Glutamatergic neuron (in vitro differentiated cells): ENCODE measurements at regions not wholly inside any gene's neighbourhood (a gene's known extent, or its start where the extent isn't known, plus 50 kb on each side); places are given as distances from the start of the nearest gene placed in this dataset.

Experiments used
- DNase-seq: peaks from one replicate; pipeline ENCODE4 v3.0.0; 2022
- H3K27ac Mint-ChIP-seq: one replicate; pipeline ENCODE4 v1.8.0; 2020; ENCODE audit warnings: mild to moderate bottlenecking, mixed read lengths, inconsistent platforms; ENCODE audit not compliant: unreplicated experiment
- H3K27me3 Mint-ChIP-seq: one replicate; pipeline ENCODE4 v1.8.0; 2020; ENCODE audit warnings: mild to moderate bottlenecking, moderate library complexity, mixed read lengths, inconsistent platforms; ENCODE audit not compliant: unreplicated experiment
- H3K36me3 Mint-ChIP-seq: one replicate; pipeline ENCODE4 v1.8.0; 2020; ENCODE audit warnings: mild to moderate bottlenecking, mixed read lengths, inconsistent platforms; ENCODE audit not compliant: unreplicated experiment
- H3K4me1 Mint-ChIP-seq: one replicate; pipeline ENCODE4 v1.8.0; 2020; ENCODE audit warnings: mild to moderate bottlenecking, low read depth, mixed read lengths, inconsistent platforms; ENCODE audit not compliant: unreplicated experiment
- H3K4me3 Mint-ChIP-seq: one replicate; pipeline ENCODE4 v1.8.0; 2020; ENCODE audit warnings: mild to moderate bottlenecking, mixed read lengths, inconsistent platforms; ENCODE audit not compliant: unreplicated experiment
- H3K9me3 Mint-ChIP-seq: one replicate; pipeline ENCODE4 v1.8.0; 2020; ENCODE audit warnings: mild to moderate bottlenecking, moderate library complexity, mixed read lengths, inconsistent platforms; ENCODE audit not compliant: unreplicated experiment
- CTCF ChIP-seq: fragments of 200-600 bp; sonication (generic); IDR thresholded peaks from one replicate; pipeline ENCODE4 v1.5.0; 2021; ENCODE audit not compliant: partially characterized antibody, unreplicated experiment

GRCh38 chr9:82147798-82148425, 159.3 kb downstream of the SPATA31D1 start:
- peaks cover 35% of the 10 kb centered on the region for H3K4me1 Mint-ChIP-seq
- peaks cover 2% of the 10 kb centered on the region for H3K27me3 Mint-ChIP-seq
- no peak for DNase-seq
- H3K27ac Mint-ChIP-seq: no peak overlapping the region
- no peaks in the 10 kb centered on the region for H3K9me3 Mint-ChIP-seq
- H3K4me3 Mint-ChIP-seq: peak overlapping the region; percentile 39
- no peaks in the 10 kb centered on the region for H3K36me3 Mint-ChIP-seq
- TF ChIP-seq CTCF: no peak

DNA sequence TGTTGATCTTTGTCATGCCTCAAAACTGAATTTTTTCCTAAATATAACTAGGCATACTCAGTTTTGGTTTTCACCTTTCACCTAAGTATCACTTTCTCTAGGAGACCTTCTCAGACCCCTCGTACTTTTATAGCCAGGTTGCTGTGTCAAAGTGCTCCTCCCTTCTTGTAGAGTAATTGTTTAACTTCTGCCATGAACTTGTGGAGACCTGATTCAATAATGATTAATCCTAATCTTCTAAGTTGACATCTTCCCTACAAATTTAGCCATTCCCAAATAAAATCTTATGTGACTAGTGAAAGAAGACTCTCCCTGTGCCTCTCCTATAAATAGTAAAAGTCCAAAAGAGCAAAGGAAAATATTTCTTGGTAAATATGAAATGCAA, 159.8 kb downstream of the SPATA31D1 start:
- peak overlapping the region; percentile 89 for H3K27ac Mint-ChIP-seq
- no peak for DNase-seq
- H3K27me3 Mint-ChIP-seq: peaks cover 2% of the 10 kb centered on the region
- H3K9me3 Mint-ChIP-seq: no peaks in the 10 kb centered on the region
- H3K36me3 Mint-ChIP-seq: no peaks in the 10 kb centered on the region
- peaks cover 35% of the 10 kb centered on the region for H3K4me1 Mint-ChIP-seq
- H3K4me3 Mint-ChIP-seq: peak overlapping the region; percentile 39
- no peak for TF ChIP-seq CTCF

DNA sequence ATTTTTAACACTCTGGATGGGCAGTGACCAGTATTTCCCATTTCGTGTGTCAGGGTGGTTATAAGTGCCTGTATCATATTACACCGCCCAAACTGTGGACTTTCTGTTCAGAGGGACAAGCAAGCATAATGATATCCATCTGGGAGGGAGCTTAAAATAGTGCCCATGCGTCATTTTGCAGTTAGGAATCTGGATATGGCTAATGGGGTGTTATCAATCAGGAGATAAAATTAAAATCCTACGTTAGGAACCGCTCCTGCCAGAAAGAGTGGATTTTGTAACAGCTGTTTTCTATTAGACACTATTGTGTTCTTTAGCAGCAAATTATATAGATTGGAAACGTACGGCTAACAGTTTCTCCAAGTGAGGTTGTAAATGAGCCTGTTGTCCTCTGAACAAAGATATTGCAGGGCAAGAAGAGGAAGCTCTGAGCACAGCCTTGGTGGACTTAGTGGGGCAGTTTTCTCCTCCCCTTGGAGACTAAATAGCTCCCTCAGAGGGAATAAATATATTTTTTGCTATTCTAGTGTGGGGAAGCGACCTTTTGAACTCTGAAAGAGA, 160.4 kb downstream of the SPATA31D1 start:
- H3K27ac Mint-ChIP-seq: peak overlapping the region; percentile 89
- no peaks in the 10 kb centered on the region for H3K36me3 Mint-ChIP-seq
- peak overlapping the region; percentile 39 for H3K4me3 Mint-ChIP-seq
- peaks cover 35% of the 10 kb centered on the region for H3K4me1 Mint-ChIP-seq
- no peak for DNase-seq
- no peak for TF ChIP-seq CTCF
- no peaks in the 10 kb centered on the region for H3K9me3 Mint-ChIP-seq
- peaks cover 2% of the 10 kb centered on the region for H3K27me3 Mint-ChIP-seq

DNA sequence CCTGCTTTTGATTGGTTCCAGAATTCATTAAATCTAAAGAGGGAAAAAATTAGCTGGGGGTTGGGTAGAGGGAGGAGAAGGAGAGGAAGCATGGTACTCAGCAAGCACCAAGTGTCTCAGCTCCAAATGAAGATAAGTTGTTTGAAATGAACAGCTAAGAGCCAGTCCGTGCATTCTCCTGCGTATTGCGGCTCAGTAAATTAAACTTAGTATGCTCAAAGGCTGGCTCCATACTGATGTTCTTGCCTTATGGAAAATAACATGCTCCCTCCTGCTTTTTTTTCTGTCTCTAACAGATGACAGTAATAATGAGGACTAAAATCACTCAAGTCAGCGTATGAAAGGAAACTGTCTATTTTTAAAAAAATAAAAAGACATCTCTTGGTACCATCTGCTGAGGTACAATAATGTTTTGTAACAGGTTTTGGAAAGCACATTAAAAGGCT, 161.0 kb downstream of the SPATA31D1 start:
- no peak for TF ChIP-seq CTCF
- H3K9me3 Mint-ChIP-seq: no peaks in the 10 kb centered on the region
- H3K36me3 Mint-ChIP-seq: no peaks in the 10 kb centered on the region
- H3K27me3 Mint-ChIP-seq: peaks cover 2% of the 10 kb centered on the region
- peak overlapping the region; percentile 89 for H3K27ac Mint-ChIP-seq
- peak overlapping the region; percentile 26 for H3K4me3 Mint-ChIP-seq
- DNase-seq: no peak
- H3K4me1 Mint-ChIP-seq: peaks cover 35% of the 10 kb centered on the region

DNA sequence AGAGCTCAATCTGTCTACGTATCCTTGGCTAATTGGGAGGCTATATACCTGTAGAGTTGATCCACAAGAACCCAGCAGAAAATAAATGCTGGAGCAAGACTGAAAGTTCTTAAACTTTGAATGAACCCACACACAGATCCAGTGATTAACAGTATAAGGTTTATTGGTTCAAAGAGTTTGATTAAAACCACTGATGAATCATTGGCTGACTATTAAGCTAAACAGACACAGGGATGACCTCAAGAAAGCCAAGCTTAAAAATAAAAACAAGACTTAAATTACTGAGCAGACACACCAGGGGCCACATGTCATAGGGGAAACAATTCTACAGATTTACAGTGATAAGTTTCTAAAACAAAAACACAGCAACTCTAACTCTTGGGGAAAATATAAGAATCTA, 163.6 kb downstream of the SPATA31D1 start:
- Mint-ChIP-seq H3K4me1 (peaks cover 30% of the 10 kb centered on the region), H3K27ac (no peak overlapping the region), H3K36me3 (no peaks in the 10 kb centered on the region), H3K9me3 (no peaks in the 10 kb centered on the region), H3K27me3 (peaks cover 2% of the 10 kb centered on the region), H3K4me3 (no peak overlapping the region)
- DNase-seq: no peak
- TF ChIP-seq CTCF: no peak
